ENCODE measurements at regions not wholly inside any gene's neighbourhood (a gene's known extent, or its start where the extent isn't known, plus 50 kb on each side); places are given as distances from the start of the nearest gene placed in this dataset.
"Not testable (repeated sequence)": the region's sequence is repeated elsewhere in the genome, so short reads cannot be mapped to it uniquely, and the experiment has no call there.

DNA sequence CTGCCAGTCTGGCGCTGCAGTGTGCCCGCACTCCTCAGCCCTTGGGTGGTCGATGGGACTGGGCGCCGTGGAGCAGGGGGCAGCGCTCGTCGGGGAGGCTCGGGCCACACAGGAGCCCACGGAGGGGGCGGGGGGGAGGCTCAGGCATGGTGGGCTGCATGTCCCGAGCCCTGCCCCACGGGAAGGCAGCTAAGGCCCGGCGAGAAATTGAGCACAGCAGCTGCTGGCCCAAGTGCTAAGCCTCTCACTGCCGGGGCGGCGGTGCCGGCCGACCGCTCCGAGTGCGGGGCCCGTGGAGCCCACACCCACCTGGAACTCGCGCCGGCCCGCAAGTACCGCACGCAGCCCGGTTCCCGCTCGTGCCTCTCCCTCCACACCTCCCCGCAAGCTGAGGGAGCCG is 63.6 kb upstream of the CD28 start:
- not testable (repeated sequence) for TF ChIP-seq EP300 (IDR thresholded peaks at IDR 0.05)
- TF ChIP-seq, protein P1, sequence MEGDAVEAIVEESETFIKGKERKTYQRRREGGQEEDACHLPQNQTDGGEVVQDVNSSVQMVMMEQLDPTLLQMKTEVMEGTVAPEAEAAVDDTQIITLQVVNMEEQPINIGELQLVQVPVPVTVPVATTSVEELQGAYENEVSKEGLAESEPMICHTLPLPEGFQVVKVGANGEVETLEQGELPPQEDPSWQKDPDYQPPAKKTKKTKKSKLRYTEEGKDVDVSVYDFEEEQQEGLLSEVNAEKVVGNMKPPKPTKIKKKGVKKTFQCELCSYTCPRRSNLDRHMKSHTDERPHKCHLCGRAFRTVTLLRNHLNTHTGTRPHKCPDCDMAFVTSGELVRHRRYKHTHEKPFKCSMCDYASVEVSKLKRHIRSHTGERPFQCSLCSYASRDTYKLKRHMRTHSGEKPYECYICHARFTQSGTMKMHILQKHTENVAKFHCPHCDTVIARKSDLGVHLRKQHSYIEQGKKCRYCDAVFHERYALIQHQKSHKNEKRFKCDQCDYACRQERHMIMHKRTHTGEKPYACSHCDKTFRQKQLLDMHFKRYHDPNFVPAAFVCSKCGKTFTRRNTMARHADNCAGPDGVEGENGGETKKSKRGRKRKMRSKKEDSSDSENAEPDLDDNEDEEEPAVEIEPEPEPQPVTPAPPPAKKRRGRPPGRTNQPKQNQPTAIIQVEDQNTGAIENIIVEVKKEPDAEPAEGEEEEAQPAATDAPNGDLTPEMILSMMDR (IDR thresholded peaks at IDR 0.05), result not testable (repeated sequence)

Data from ovary (tissue), 3 donors.